Smooth muscle cell (in vitro differentiated cells): ENCODE measurements at regions not wholly inside any gene's neighbourhood (a gene's known extent, or its start where the extent isn't known, plus 50 kb on each side); places are given as distances from the start of the nearest gene placed in this dataset.

Experiments
- DNase-seq: peaks from one replicate; lab custom pipeline; 2025; ENCODE audit not compliant: unreplicated experiment; lab: John Stamatoyannopoulos, UW
- H2AFZ ChIP-seq: fragments of 200-600 bp; sonication (generic); 2 replicates; pipeline ENCODE4 v1.6.0; 2016; ENCODE audit warnings: antibody characterized with exemption, low read depth, mild to moderate bottlenecking
- H3F3A ChIP-seq: fragments of 200-600 bp; sonication (generic); 2 replicates; pipeline ENCODE4 v1.6.0; 2017; ENCODE audit warnings: antibody characterized with exemption, low read depth
- H3K27ac ChIP-seq: fragments of 200-600 bp; sonication (generic); 2 replicates; pipeline ENCODE4 v1.5.1; 2016; ENCODE audit warnings: low read depth, mild to moderate bottlenecking
- H3K27me3 ChIP-seq: fragments of 200-600 bp; sonication (generic); 2 replicates; pipeline ENCODE4 v1.6.1; 2016; ENCODE audit warnings: low read depth, mild to moderate bottlenecking
- H3K36me3 ChIP-seq: fragments of 200-600 bp; sonication (generic); 2 replicates; pipeline ENCODE4 v1.5.1; 2016; ENCODE audit warnings: low read depth
- H3K4me1 ChIP-seq: fragments of 200-600 bp; sonication (generic); 2 replicates; pipeline ENCODE4 v1.5.1; 2016; ENCODE audit warnings: low read depth
- H3K4me2 ChIP-seq: fragments of 200-600 bp; sonication (generic); 2 replicates; pipeline ENCODE4 v1.6.0; 2016; ENCODE audit warnings: mild to moderate bottlenecking
- H3K4me3 ChIP-seq: fragments of 200-600 bp; sonication (generic); 2 replicates; pipeline ENCODE4 v1.5.1; 2016; ENCODE audit warnings: mild to moderate bottlenecking
- H3K79me2 ChIP-seq: fragments of 200-600 bp; sonication (generic); 2 replicates; pipeline ENCODE4 v1.6.0; 2016; ENCODE audit warnings: low read depth, mild to moderate bottlenecking
- H3K9ac ChIP-seq: fragments of 200-600 bp; sonication (generic); 2 replicates; pipeline ENCODE4 v1.6.0; 2016; ENCODE audit warnings: low read depth
- H3K9me3 ChIP-seq: fragments of 200-600 bp; sonication (generic); replicated peaks from 2 replicates; pipeline ENCODE4 v1.5.1; 2016; ENCODE audit warnings: low read depth
- H4K20me1 ChIP-seq: fragments of 200-600 bp; sonication (generic); 2 replicates; pipeline ENCODE4 v1.6.0; 2016; ENCODE audit warnings: low read depth
- WGBS: methylation state at CpG from one replicate; pipeline ENCODE4 v1.1.7; 2016; ENCODE audit warnings: low lambda C conversion rate; 5-methylcytosine and 5-hydroxymethylcytosine counted together
- TF ChIP-seq, protein P1 (sequence below): fragments of 200-600 bp; sonication (generic); IDR thresholded peaks from 2 replicates; pipeline ENCODE4 v1.5.1; 2017; ENCODE audit warnings: borderline replicate concordance, mild to moderate bottlenecking, antibody characterized with exemption; ENCODE audit not compliant: insufficient read depth, poor library complexity, severe bottlenecking

DNA sequence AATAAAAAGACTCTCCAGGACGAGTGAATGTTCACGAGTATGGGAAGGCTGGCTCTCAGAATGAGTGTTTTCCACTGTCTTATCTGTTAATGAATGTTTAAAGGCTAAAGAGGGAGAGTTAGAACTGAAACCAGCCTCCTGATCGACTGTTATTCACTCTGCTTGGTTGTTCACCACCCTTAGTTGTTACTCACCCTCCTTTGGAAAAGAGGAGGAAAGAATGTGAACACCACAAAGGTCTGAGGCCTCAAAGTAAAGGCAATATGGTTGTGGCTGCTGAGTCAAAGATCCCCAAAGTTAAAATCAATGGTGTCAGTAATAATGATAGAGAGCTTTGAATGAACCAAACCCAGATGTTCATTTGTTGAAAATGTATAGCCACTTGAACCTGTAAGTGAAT is 1793.2 kb upstream of the PCDH20 start:
- Histone ChIP-seq H3K9me3 (no peaks in the 10 kb centered on the region), H4K20me1 (no peaks in the 10 kb centered on the region), H3K4me1 (no peaks in the 10 kb centered on the region), H3K27ac (peak overlapping the region; percentile 60), H3K79me2 (no peaks in the 10 kb centered on the region), H2AFZ (no peak overlapping the region), H3K27me3 (no peaks in the 10 kb centered on the region), H3K4me3 (no peak overlapping the region), H3F3A (no peaks in the 10 kb centered on the region), H3K4me2 (peak overlapping the region; percentile 16), H3K36me3 (no peaks in the 10 kb centered on the region), H3K9ac (peak overlapping the region; percentile 5)
- DNase-seq: no peak
- TF ChIP-seq, protein P1, sequence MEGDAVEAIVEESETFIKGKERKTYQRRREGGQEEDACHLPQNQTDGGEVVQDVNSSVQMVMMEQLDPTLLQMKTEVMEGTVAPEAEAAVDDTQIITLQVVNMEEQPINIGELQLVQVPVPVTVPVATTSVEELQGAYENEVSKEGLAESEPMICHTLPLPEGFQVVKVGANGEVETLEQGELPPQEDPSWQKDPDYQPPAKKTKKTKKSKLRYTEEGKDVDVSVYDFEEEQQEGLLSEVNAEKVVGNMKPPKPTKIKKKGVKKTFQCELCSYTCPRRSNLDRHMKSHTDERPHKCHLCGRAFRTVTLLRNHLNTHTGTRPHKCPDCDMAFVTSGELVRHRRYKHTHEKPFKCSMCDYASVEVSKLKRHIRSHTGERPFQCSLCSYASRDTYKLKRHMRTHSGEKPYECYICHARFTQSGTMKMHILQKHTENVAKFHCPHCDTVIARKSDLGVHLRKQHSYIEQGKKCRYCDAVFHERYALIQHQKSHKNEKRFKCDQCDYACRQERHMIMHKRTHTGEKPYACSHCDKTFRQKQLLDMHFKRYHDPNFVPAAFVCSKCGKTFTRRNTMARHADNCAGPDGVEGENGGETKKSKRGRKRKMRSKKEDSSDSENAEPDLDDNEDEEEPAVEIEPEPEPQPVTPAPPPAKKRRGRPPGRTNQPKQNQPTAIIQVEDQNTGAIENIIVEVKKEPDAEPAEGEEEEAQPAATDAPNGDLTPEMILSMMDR: no peak
- WGBS: 13% methylated on average over 3 of the region's 3 CpGs

DNA sequence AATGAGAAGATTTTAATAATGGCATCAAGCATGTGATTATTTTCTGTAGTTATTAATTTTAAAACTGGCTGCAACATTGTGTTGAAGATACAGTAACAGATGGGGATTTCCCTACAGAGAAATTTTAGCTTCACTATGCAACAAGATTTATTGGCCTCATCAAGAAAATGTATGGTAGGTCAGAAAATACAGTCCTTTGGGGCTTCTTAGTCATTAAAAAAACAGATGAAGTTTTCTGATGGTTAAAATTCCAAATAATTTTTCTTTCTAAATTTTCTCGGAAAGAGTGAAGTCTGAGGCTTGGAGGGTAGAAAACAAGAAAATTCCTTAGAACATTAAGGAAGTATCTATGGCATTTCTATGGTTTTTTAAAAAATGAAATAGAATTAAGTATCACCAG is 1790.8 kb upstream of the PCDH20 start:
- DNase-seq: no peak

DNA sequence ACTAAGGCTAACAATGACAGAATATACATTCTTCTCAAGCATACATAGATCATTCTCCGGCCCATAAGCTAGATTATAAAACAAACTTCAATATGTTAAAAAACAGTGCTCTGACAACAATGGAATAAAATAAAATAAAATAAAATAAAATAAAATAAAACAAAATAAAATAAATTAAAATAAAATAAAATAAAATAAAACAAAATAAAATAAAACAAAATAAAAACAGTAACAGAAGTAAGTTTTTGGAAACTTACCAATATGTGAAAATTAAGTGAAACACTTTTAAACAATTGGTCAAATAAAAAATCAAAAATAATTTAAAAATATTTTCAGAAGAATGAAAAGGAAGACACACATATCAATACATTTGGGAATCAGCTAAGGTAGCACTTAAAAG is 1785.8 kb upstream of the PCDH20 start:
- DNase-seq: no peak
- Histone ChIP-seq H3K9me3 (no peaks in the 10 kb centered on the region), H3K9ac (no peak overlapping the region), H3K36me3 (no peaks in the 10 kb centered on the region), H4K20me1 (no peaks in the 10 kb centered on the region), H3K27ac (no peak overlapping the region), H3K4me2 (no peak overlapping the region), H3K79me2 (no peaks in the 10 kb centered on the region), H3F3A (no peaks in the 10 kb centered on the region), H3K4me3 (no peak overlapping the region), H2AFZ (no peak overlapping the region), H3K4me1 (no peaks in the 10 kb centered on the region), H3K27me3 (no peaks in the 10 kb centered on the region)
- TF ChIP-seq, protein P1: no peak
- WGBS: 100% methylated on average over 1 of the region's 1 CpG

More for the DNA sequence above, 1790.8 kb upstream of the PCDH20 start:
- no peaks in the 10 kb centered on the region for H3K27me3 ChIP-seq
- H3K27ac ChIP-seq: no peak overlapping the region
- H3K36me3 ChIP-seq: no peaks in the 10 kb centered on the region
- TF ChIP-seq, protein P1: no peak
- no peaks in the 10 kb centered on the region for H3K9me3 ChIP-seq
- H3F3A ChIP-seq: no peaks in the 10 kb centered on the region
- H2AFZ ChIP-seq: no peak overlapping the region
- no peak overlapping the region for H3K4me2 ChIP-seq
- WGBS: 90% methylated on average over 1 of the region's 1 CpG
- no peak overlapping the region for H3K9ac ChIP-seq
- no peaks in the 10 kb centered on the region for H3K4me1 ChIP-seq
- no peaks in the 10 kb centered on the region for H3K79me2 ChIP-seq
- H3K4me3 ChIP-seq: no peak overlapping the region
- no peaks in the 10 kb centered on the region for H4K20me1 ChIP-seq

DNA sequence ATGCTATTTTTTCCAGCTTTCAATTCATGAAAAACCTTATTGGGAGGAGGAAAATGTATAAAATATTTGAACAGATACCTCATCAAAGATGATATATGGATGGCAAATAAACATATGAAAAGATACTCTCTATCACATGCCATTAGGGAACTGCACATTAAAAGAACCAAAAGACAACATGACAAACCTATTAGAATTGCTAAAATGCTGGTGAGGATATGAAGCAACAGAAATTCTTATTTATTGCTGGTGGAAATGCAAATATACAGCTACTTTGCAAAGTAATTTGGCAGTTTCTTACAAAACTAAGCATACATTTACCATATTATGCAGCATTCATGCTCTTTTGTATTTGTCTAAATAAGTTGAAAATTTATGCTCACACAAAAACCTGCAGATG is 1783.9 kb upstream of the PCDH20 start:
- no peak for DNase-seq
- no peaks in the 10 kb centered on the region for H3K27me3 ChIP-seq
- no peak overlapping the region for H3K4me3 ChIP-seq
- H3K4me1 ChIP-seq: no peaks in the 10 kb centered on the region
- H3K27ac ChIP-seq: no peak overlapping the region
- no peaks in the 10 kb centered on the region for H3K79me2 ChIP-seq
- TF ChIP-seq, protein P1: no peak
- H2AFZ ChIP-seq: no peak overlapping the region
- no peaks in the 10 kb centered on the region for H3K36me3 ChIP-seq
- H3K9me3 ChIP-seq: no peaks in the 10 kb centered on the region
- no peaks in the 10 kb centered on the region for H3F3A ChIP-seq
- H4K20me1 ChIP-seq: no peaks in the 10 kb centered on the region
- no peak overlapping the region for H3K9ac ChIP-seq
- no peak overlapping the region for H3K4me2 ChIP-seq
